GM19035 (cell line): ENCODE measurements at regions not wholly inside any gene's neighbourhood (a gene's known extent, or its start where the extent isn't known, plus 50 kb on each side); places are given as distances from the start of the nearest gene placed in this dataset.

ENCODE experiments used
- ATAC-seq: cut with Tn5 transposase; IDR thresholded peaks from one replicate; pipeline ENCODE4 v1.9.1; 2021; ENCODE audit not compliant: unreplicated experiment

DNA sequence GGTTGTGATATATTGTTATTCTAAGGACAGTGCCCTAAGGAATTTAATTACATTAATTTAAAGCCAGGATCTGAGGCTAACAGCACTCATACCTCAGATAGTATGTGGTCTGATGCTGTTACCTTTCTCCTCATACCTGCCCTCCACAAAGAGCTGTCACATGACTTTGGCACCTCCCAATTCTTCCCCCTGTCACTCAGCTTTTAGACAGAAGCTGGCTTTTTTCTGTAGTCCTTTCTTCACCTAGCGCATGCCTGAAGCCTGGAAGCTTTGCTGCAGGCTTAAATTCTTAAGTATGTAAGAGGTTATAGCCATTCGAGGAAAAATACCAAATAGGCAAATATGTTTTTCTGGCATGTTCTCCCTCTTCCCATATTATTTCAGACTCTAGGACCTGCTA, 61.0 kb upstream of the ADAMTS19 start:
- ATAC-seq, result no peak

DNA sequence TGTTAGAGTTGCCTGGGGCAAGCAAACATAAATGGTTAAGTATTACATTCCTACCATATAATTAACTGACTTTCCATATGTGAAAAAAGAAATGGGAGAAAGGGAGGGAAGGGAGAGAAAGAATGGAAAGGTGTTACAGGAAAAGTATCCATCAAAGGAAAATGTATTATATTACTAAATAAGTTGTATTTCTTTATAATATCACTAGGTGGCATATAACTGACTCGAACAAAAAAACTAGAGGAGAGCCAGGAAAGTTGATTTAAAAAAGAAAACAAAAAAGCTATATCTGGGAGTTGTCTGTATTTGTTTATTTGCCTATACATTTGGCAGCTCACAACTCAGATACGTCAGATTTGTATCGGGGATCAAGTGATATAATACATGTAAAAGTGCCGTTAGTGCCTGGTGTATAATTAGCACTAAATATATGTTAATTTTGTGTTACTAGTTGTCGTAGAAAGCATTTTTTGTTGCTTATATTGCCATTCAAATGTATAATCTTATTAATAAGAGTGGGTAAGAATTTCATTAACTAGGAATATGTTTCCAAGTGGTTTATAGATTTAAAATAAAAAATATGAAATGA, 59.6 kb upstream of the ADAMTS19 start:
- ATAC-seq, result no peak

DNA sequence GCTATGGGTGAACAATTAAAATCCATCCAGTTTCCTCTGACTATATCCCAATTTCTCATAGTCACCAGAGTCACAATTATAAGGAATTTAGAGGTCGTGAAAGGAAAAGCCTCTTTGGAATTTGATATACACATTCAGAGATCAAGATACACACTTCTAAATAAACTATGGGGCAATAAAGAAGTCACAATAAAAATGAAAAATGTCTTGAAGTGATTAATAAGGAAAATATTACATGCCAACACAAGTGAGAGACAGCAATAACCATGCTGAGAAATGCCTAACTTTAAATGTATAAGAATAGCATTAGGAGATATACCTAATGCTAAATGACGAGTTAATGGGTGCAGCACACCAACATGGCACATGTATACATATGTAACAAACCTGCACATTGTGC, 54.9 kb upstream of the ADAMTS19 start:
- ATAC-seq, result no peak

DNA sequence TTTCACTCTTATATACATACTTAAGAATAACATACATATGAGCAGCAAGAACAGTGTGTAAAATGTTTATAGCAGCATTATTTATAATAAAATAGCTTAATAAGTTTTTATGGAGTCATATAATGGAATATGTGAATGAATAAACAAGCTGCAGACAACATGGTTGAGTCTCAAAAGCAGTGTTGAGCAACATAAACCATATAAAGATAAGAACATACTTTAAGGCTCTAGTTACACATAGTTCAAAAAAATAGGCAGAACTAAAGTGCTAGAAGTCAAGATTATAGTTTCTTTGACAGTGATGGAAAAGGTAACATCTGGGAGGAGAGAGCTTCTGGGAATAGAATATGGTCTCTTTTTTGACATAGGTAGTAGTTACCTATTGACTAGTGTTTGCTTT, 53.7 kb upstream of the ADAMTS19 start:
- ATAC-seq, result no peak
